HepG2 (cell line): ENCODE measurements at regions not wholly inside any gene's neighbourhood (a gene's known extent, or its start where the extent isn't known, plus 50 kb on each side); places are given as distances from the start of the nearest gene placed in this dataset.

Experiments used
- FOXM1 ChIP-seq: sonication (generic); formaldehyde crosslinking; IDR thresholded peaks from 2 replicates; pipeline ENCODE4 v1.5.0; 2020; ENCODE audit warnings: missing genetic modification reagents
- HMGXB4 ChIP-seq, 2 experiments: sonication (generic) in 1 of 2; formaldehyde crosslinking in 1 of 2; IDR thresholded peaks; 2 replicates each; pipeline versions ENCODE4 v1.4.0 to v1.6.1; 2018 to 2020; ENCODE audit warnings: missing genetic modification reagents in 2 of 2, borderline replicate concordance in 1 of 2, low read depth in 1 of 2, mild to moderate bottlenecking in 1 of 2, missing biosample characterization in 1 of 2
- JARID2 ChIP-seq: sonication (generic); formaldehyde crosslinking; IDR thresholded peaks from 2 replicates; pipeline ENCODE4 v1.8.1; 2023; ENCODE audit warnings: missing genetic modification reagents, inconsistent platforms; ENCODE audit not compliant: insufficient replicate concordance
- MAFG ChIP-seq: sonication (generic); formaldehyde crosslinking; IDR thresholded peaks from 2 replicates; pipeline ENCODE4 v1.5.1; 2020; ENCODE audit warnings: mild to moderate bottlenecking, missing genetic modification reagents
- POLR2AphosphoS5 ChIP-seq: IDR thresholded peaks from 2 replicates; pipeline ENCODE4 v1.6.1; 2012; ENCODE audit warnings: low read depth, low read length
- RAD21 ChIP-seq: fragments of 450-650 bp; formaldehyde crosslinking; IDR thresholded peaks from 2 replicates; pipeline ENCODE4 v1.5.0; 2020; ENCODE audit warnings: mild to moderate bottlenecking
- RELA ChIP-seq: sonication (generic); formaldehyde crosslinking; IDR thresholded peaks from 2 replicates; pipeline ENCODE4 v1.4.0; 2020; ENCODE audit warnings: missing genetic modification reagents
- SAFB2 ChIP-seq: sonication (generic); formaldehyde crosslinking; IDR thresholded peaks from 2 replicates; pipeline ENCODE4 v1.5.1; 2020; ENCODE audit warnings: missing genetic modification reagents, low read depth, mild to moderate bottlenecking, borderline replicate concordance
- ZBTB33 ChIP-seq: sonication (generic); formaldehyde crosslinking; IDR thresholded peaks from 2 replicates; pipeline ENCODE4 v1.4.0; 2020; ENCODE audit warnings: missing genetic modification reagents
- ZNF224 ChIP-seq: sonication (generic); formaldehyde crosslinking; IDR thresholded peaks from 2 replicates; pipeline ENCODE4 v1.5.0; 2020; ENCODE audit warnings: mild to moderate bottlenecking, missing genetic modification reagents
- ZNF451 ChIP-seq: sonication (generic); formaldehyde crosslinking; IDR thresholded peaks from 2 replicates; pipeline ENCODE4 v1.5.0; 2020; ENCODE audit warnings: mild to moderate bottlenecking, missing genetic modification reagents
- TF ChIP-seq, protein P1 (sequence below): sonication (generic); formaldehyde crosslinking; IDR thresholded peaks from 2 replicates; pipeline ENCODE4 v1.5.0; 2020; ENCODE audit warnings: mild to moderate bottlenecking, missing genetic modification reagents, moderate library complexity

DNA sequence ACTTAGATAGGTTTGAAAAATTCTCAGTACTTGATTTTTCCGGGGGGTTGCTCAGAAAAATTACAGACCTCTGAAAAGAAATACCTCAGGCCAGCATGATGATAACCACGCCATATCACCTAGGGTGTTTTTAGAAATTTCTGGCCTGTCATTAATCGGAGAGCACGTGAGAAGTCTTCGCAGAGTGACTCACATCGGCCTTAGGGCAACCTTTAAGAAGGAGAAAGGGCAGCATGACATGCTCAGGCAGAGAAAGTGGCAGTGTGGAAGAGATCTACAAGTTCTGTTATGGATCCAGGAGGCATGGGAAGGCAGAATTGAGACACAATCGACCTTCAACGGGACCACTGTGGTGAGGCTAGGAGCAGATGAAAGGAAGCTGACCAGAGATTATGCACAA lies 506.3 kb downstream of the LMO4 start:
- TF ChIP-seq FOXM1 (CRISPR knock-in tag) (no peak), ZNF451 (CRISPR knock-in tag) (no peak), POLR2AphosphoS5 (no peak), ZNF224 (no peak), RELA (no peak), JARID2 (no peak), SAFB2 (CRISPR knock-in tag) (no peak), HMGXB4 (CRISPR knock-in tag; IDR thresholded peaks at IDR 0.05; ENCODE audit: borderline replicate concordance in 1 of 2, low read depth in 1 of 2) (no peak), ZBTB33 (no peak), RAD21 (CRISPR knock-in tag) (no peak), MAFG (CRISPR knock-in tag) (no peak)
- TF ChIP-seq, protein P1, sequence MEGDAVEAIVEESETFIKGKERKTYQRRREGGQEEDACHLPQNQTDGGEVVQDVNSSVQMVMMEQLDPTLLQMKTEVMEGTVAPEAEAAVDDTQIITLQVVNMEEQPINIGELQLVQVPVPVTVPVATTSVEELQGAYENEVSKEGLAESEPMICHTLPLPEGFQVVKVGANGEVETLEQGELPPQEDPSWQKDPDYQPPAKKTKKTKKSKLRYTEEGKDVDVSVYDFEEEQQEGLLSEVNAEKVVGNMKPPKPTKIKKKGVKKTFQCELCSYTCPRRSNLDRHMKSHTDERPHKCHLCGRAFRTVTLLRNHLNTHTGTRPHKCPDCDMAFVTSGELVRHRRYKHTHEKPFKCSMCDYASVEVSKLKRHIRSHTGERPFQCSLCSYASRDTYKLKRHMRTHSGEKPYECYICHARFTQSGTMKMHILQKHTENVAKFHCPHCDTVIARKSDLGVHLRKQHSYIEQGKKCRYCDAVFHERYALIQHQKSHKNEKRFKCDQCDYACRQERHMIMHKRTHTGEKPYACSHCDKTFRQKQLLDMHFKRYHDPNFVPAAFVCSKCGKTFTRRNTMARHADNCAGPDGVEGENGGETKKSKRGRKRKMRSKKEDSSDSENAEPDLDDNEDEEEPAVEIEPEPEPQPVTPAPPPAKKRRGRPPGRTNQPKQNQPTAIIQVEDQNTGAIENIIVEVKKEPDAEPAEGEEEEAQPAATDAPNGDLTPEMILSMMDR (CRISPR knock-in tag) = no peak
